MCF 10A (cell line): ENCODE measurements at regions not wholly inside any gene's neighbourhood (a gene's known extent, or its start where the extent isn't known, plus 50 kb on each side); places are given as distances from the start of the nearest gene placed in this dataset.

Source experiments
- BruUV-seq: library from RNA; stranded (reverse); fragments of 400-500 nt; replicated peaks from 2 replicates; lab custom pipeline; 2021; lab: Mats Ljungman, UMichigan
- CTCF ChIA-PET: fragments of 300-600 bp; sonication (Branson Sonifier 250); formaldehyde crosslinking; extraction: SDS; loops from one replicate; lab custom pipeline; 2021; ENCODE audit warnings: antibody characterized with exemption, inconsistent platforms; lab: Yijun Ruan, JAX
- POLR2A ChIA-PET: fragments of 300-600, 350-650 bp; sonication (Branson Sonifier 250); formaldehyde crosslinking; extraction: SDS; loops from one replicate; lab custom pipeline; 2020; ENCODE audit warnings: antibody characterized with exemption, inconsistent platforms; lab: Yijun Ruan, JAX
- DNase-seq: peaks from one replicate; pipeline ENCODE4 v3.0.0-alpha.2; 2018; ENCODE audit not compliant: unreplicated experiment
- H3K27ac Mint-ChIP-seq: one replicate; pipeline ENCODE4 v1.8.0; 2022; ENCODE audit warnings: mild to moderate bottlenecking, low read depth, mixed read lengths; ENCODE audit not compliant: unreplicated experiment
- H3K27me3 Mint-ChIP-seq: one replicate; pipeline ENCODE4 v1.8.0; 2022; ENCODE audit warnings: mixed read lengths; ENCODE audit not compliant: insufficient read depth, unreplicated experiment
- H3K36me3 Mint-ChIP-seq: one replicate; pipeline ENCODE4 v1.8.0; 2022; ENCODE audit warnings: mild to moderate bottlenecking, moderate library complexity, mixed read lengths; ENCODE audit not compliant: insufficient read depth, unreplicated experiment
- H3K4me1 Mint-ChIP-seq: one replicate; pipeline ENCODE4 v1.8.0; 2022; ENCODE audit warnings: mixed read lengths; ENCODE audit not compliant: insufficient read depth, unreplicated experiment
- H3K4me3 Mint-ChIP-seq: one replicate; pipeline ENCODE4 v1.8.0; 2022; ENCODE audit warnings: mild to moderate bottlenecking, moderate library complexity, mixed read lengths; ENCODE audit not compliant: unreplicated experiment
- H3K9me3 Mint-ChIP-seq: one replicate; pipeline ENCODE4 v1.8.0; 2022; ENCODE audit warnings: mixed read lengths; ENCODE audit not compliant: unreplicated experiment
- CTCF ChIP-seq: fragments of 200-600 bp; IDR thresholded peaks from one replicate; pipeline ENCODE4 v1.8.0; 2022; ENCODE audit warnings: antibody characterized with exemption, mild to moderate bottlenecking; ENCODE audit not compliant: unreplicated experiment
- intact Hi-C: fragments of 100-400 bp; cut with micrococcal nuclease; formaldehyde crosslinking; loops from 2 replicates; pipeline ENCODE4 v1.14.1; 2022

- Mint-ChIP-seq H3K9me3 (no peaks in the 10 kb centered on the region), H3K27me3 (no peaks in the 10 kb centered on the region), H3K27ac (no peak overlapping the region), H3K4me3 (no peak overlapping the region), H3K36me3 (no peaks in the 10 kb centered on the region), H3K4me1 (no peaks in the 10 kb centered on the region)
- intact Hi-C loops = no loop called here
- POLR2A ChIA-PET = no interaction called here
- no peak for DNase-seq
- no peak for TF ChIP-seq CTCF
- BruUV-seq = no TSS peak
- CTCF ChIA-PET = interaction anchor here (0.6 kb wide), 1 partner anchor 890 kb away, joined by 5 read pairs; no protein-coding TSS in a partner anchor
These were observed 330.5 kb downstream of the FGF9 start for GRCh38 chr13:22001336-22001735.

- no peaks in the 10 kb centered on the region for H3K27me3 Mint-ChIP-seq
- H3K4me3 Mint-ChIP-seq = no peak overlapping the region
- BruUV-seq = no TSS peak
- TF ChIP-seq CTCF = no peak
- H3K36me3 Mint-ChIP-seq = no peaks in the 10 kb centered on the region
- POLR2A ChIA-PET = no interaction called here
- no peak for DNase-seq
- CTCF ChIA-PET = no interaction called here
- intact Hi-C loops = no loop called here
- no peak overlapping the region for H3K27ac Mint-ChIP-seq
- no peaks in the 10 kb centered on the region for H3K4me1 Mint-ChIP-seq
- H3K9me3 Mint-ChIP-seq = peaks cover 3% of the 10 kb centered on the region
These were observed 332.0 kb downstream of the FGF9 start for GRCh38 chr13:22002893-22003292.

- no peaks in the 10 kb centered on the region for H3K36me3 Mint-ChIP-seq
- intact Hi-C loops = no loop called here
- POLR2A ChIA-PET = interaction anchor here (0.9 kb wide), 1 partner anchor 47 kb away, joined by 4 read pairs; no protein-coding TSS in a partner anchor
- peaks cover 8% of the 10 kb centered on the region for H3K4me1 Mint-ChIP-seq
- H3K4me3 Mint-ChIP-seq = no peak overlapping the region
- H3K27me3 Mint-ChIP-seq = no peaks in the 10 kb centered on the region
- H3K27ac Mint-ChIP-seq = no peak overlapping the region
- H3K9me3 Mint-ChIP-seq = peaks cover 14% of the 10 kb centered on the region
- no TSS peak for BruUV-seq
- CTCF ChIA-PET = interaction anchor here (0.9 kb wide), 1 partner anchor 53 kb away, joined by 3 read pairs; no protein-coding TSS in a partner anchor
- DNase-seq = no peak
- no peak for TF ChIP-seq CTCF
These were observed 338.6 kb downstream of the FGF9 start for GRCh38 chr13:22009500-22009899.

- ChIA-PET CTCF (interaction anchor here (0.9 kb wide), 1 partner anchor 53 kb away, joined by 3 read pairs; no protein-coding TSS in a partner anchor), POLR2A (no interaction called here)
- intact Hi-C loops = no loop called here
- Mint-ChIP-seq H3K4me3 (no peak overlapping the region), H3K4me1 (peaks cover 13% of the 10 kb centered on the region), H3K36me3 (no peaks in the 10 kb centered on the region), H3K27ac (no peak overlapping the region), H3K27me3 (no peaks in the 10 kb centered on the region), H3K9me3 (peaks cover 14% of the 10 kb centered on the region)
- no peak for DNase-seq
- BruUV-seq = no TSS peak
- TF ChIP-seq CTCF = no peak
These were observed 339.1 kb downstream of the FGF9 start for GRCh38 chr13:22009937-22010336.
